Stomach (tissue), 4 donors: ENCODE measurements at regions not wholly inside any gene's neighbourhood (a gene's known extent, or its start where the extent isn't known, plus 50 kb on each side); places are given as distances from the start of the nearest gene placed in this dataset.

ENCODE experiments used
- CTCF ChIP-seq, 7 experiments: fragments of 450-650 bp in 4 of 7; fragments of 200-600 bp in 3 of 7; sonication (generic) in 3 of 7; IDR thresholded peaks; one replicate each; pipeline ENCODE4 v1.5.1; 2016 to 2019; ENCODE audit warnings: antibody characterized with exemption in 7 of 7, control low read depth in 2 of 7, mild to moderate bottlenecking in 1 of 7
- EP300 ChIP-seq: sonication (generic); formaldehyde crosslinking; IDR thresholded peaks from one replicate; pipeline ENCODE4 v1.6.1; 2017; ENCODE audit warnings: antibody characterized with exemption
- POLR2A ChIP-seq, 4 donors: fragments of 450-650 bp; IDR thresholded peaks; one replicate each; pipeline ENCODE4 v1.6.1; 2016; ENCODE audit warnings: antibody characterized with exemption in 4 of 4, control low read depth in 2 of 4, mild to moderate bottlenecking in 1 of 4, moderate library complexity in 1 of 4
- POLR2AphosphoS5 ChIP-seq, 3 donors: sonication (generic); formaldehyde crosslinking; IDR thresholded peaks; one replicate each; pipeline ENCODE4 v1.6.1; 2016; ENCODE audit warnings: antibody characterized with exemption in 3 of 3

- TF ChIP-seq CTCF (IDR thresholded peaks at IDR 0.05) (no peak), POLR2A (IDR thresholded peaks at IDR 0.05) (no peak), POLR2AphosphoS5 (IDR thresholded peaks at IDR 0.05) (no peak), EP300 (no peak)
Observed at GRCh38 chr11:113602483-113602882, 103.6 kb downstream of the TMPRSS5 start.
